GM19099 (cell line): ENCODE measurements at regions not wholly inside any gene's neighbourhood (a gene's known extent, or its start where the extent isn't known, plus 50 kb on each side); places are given as distances from the start of the nearest gene placed in this dataset.

Experiments
- POLR2A ChIP-seq: IDR thresholded peaks from 3 replicates; pipeline ENCODE4 v1.6.1; 2011; ENCODE audit warnings: low read depth; ENCODE audit not compliant: insufficient read length; ENCODE audit errors: extremely low read depth

DNA sequence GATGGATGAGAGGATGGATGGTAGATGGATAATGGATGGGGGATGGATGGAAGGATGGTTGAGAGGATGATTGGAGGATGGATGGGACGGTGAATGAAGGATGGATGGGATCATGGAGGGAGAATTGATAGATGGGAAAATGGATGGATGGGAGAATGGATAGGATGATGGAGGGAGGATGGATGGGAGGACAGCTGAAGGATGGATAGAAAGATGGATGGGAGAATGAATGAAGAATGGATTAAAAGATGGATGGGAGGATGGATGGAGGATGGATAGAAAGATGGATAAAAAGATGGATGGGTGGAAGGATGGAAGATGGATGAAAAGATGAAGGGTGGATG is 218.3 kb upstream of the IER5L start:
- no peak for TF ChIP-seq POLR2A

DNA sequence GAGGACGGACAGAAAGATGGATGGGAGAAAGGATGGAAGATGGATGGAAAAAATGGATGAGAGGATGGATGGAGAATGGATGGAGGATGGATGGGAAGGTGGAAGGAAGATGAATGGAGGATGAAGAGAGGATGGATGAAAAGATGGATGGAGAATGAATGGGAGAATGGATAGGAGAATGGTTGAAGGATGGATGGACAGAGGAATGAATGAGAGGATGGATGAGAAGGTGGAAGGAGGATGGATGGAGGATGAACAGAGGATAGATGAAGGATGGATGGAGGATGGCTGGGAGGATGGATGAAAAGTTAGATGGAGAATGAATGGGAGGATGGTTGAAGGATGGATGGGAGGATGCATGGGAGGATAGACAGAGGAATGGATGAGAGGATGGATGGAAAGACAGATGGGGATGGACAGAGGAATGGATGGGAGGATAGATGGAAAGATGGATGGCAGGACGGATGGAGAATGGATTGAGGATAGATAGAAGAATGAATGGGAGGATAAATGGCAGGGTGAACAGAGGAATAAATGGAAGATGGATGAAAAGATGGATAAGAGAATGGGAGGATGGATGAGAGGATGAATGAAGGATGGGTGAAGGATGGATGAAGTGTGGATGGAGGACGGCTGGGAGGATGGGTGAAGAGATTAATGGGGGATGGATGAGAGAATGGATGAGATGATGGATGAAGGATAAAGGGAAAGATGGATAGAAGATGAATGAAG is 217.7 kb upstream of the IER5L start:
- TF ChIP-seq POLR2A, result no peak

DNA sequence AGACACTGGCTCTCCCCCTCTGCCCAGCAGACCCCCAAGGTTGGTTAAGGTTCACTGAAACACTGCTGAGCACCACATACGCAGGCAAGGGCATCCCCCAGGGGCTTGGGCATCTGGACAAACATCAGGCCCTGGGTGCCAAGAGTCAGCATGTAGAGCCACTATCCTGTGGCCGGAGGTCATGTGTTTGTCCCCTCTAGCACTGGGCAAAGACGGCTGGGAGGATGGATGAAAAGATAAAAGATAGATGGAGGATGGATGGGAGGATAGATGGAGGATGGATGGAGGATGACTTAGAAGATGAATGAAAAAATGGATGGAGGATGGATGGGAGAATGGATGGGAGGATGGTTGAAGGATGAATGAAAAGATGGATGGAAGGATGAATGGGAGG is 216.8 kb upstream of the IER5L start:
- TF ChIP-seq POLR2A, result no peak

DNA sequence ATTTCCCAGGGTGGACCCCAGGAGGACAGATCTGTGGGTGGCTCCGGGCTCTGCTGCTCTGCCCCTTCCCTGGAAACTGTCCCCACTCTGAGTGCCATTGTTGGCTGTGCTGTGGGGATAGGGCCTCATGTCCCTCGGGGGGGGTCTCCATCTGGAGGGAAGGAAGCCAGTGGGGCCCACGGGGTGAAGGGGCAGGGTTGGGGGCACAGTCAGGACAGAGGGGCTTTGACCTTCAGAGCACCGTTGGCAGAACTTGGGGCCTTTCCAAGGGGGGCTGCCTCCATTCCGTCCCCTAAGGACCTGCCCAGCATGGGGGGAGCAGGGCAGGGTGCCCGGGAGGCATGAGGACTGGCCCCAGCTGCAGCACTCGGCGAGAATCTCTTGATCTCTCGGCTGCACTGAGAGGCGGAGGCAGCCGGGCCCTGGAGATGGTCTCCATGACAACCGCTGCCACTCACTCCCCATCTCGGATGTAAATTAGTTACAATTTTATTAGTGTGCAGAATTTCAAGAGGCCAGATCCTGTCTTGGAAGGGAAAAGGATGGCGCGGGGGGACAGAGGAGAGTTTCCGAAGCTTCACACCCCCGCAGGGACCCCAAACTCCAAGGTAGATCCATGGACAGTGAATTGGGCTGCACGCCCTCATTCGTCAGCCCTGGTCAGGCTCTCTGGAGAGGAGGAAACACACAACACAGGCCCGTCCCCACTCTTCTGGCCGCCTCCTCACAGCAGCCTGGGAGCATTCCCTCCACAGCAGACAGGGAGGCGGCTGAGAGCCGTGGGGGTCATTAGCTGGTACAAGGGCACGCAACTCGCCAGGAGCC is 216.2 kb upstream of the IER5L start:
- TF ChIP-seq POLR2A, result no peak

DNA sequence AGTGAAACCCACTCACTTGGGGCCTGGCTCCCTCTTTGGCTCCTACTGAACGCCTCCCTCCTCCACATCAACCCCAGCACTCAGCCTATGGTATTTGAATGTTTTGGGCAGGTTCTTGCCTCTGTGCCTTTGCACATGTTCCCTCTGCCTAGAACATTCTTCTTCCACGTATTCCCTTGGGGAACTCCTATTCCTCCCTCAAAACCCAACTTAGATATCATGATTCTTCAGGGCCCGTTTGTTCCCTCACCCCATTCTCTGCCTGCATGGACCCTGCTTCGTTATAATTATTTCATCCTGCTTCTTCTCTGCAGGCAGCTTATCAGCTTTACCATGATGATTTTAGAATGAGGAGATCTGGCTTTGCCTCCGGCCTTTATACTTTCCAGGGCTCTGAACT is 215.0 kb upstream of the IER5L start:
- no peak for TF ChIP-seq POLR2A

DNA sequence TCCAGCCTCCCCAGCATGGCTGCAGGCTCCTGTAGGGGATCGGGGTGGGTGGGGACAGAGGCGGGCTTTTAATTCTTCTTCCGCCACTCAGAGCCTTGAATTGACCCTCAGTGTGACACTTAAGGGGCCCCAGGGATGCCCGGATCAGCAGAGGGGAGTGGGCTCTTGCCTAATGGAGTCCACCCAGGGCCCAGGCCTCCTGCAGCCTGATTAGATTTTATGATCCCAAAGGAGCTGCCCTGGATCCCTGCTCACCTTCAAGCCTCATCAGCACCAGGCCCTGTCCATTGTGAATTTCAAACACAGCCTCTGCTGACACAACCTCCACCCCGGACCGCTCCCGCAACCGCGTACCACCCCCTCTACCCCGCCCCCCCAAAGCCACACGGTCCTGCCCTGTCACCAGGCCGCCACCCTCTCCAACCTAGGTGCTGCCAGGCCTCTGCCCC is 214.1 kb upstream of the IER5L start:
- no peak for TF ChIP-seq POLR2A

DNA sequence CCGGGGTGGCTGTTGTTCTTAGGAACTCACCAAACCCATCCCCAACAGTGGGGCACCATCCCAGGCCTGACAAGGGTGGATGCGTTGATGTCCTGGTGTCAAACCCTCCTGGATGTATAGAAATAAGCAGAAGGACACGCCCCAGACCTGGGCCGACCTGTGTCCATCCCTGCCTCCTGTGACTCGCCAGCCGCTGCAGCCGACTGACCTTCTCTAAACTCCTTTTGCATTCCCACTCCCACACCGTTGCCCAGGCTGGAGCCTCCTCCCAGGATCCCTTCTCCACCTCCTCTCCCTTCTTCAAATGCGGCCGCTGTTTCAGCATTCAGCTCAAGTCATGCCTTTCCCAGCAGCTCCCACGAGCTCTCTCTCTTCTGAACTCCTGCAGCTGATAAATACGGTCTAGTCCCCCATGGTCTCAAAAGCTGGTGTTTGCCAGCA is 213.2 kb upstream of the IER5L start:
- no peak for TF ChIP-seq POLR2A

DNA sequence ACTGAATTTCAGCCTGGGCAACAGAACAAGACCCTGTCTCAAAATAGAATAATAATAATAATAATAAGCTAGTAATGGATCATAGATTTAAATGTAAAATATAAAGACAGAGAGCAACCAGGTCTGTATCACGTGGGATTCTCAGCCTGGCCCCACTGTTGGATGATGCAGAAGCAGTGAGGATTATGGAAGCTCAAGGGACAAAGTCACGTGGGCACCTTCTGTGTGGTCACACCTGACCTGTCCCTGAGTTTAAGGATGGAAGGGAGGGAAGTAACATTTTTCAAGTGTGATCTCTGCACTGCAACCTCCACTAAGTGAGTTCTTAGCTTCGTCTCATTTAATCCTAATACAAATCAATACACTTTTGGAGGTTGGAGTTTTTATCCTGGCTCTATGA is 212.5 kb upstream of the IER5L start:
- TF ChIP-seq POLR2A, result no peak

DNA sequence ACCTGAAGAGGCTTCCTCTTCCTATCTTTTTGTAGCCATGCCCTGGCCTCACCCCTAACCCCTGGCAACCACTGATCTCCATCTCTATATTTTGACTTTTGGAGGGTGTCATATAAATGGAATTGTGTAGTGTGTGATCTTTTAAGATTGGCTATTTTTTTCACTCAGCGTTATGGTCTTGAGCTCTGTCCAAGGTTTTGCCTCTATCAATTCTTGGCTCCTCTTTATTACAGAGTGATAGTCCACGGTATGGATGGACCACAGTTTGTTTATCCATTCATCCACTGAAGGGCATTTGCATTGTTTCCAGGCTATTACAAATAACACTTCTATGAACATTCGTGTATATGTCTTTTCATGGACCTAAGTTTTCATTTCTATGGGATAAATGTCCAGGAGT is 209.8 kb upstream of the IER5L start:
- TF ChIP-seq POLR2A, result no peak

DNA sequence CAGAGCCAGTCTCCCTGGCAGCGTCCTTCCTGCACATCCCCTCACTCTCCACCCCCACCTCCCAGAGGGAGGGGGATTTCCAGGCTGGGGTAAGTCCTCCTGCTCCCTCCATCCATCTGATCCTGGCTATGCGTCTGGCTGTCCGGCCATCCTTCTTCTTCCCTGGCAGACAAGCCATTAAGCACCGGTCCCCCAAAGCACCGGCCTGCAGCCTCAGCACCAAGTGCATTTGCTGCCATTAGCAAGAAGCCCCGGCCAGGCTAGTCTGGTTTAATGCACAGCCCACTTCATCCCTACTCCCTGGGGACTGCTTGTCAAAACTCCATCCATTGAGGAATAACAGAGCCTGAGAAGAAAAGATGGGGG is 208.7 kb upstream of the IER5L start:
- TF ChIP-seq POLR2A, result no peak

DNA sequence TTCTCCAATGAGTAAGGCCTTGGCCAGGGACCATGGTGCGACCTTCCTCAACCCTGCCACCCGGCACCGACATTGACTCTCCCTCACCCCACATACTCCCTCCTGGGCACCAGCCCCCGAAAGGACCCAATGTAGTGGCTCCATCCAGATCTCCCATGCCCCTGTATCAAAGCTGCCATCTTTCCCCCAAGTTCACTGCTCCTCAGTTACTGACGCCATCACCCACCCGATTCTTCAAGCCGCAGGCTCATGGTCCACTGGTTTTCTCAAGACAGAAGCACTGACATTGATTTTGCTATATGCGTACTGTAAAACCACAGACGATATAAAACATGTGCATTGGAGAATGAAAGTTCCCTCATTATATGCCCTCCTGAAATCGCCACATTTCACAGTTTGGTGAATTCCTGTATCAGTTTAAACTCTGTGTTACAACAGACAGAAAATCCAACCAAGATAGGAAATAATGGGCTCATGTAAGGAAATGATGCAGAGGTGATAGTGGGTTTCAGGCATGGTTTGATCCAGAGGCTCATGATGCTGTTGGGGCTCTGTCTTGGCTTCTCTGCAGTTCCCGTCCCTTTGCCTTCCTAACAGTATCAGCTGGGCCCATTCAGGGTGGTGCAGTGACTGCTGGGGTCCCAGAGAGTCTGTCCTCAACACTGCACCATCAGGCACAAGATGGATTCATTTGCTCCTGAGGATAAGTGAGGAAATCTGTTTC is 207.3 kb upstream of the IER5L start:
- no peak for TF ChIP-seq POLR2A

DNA sequence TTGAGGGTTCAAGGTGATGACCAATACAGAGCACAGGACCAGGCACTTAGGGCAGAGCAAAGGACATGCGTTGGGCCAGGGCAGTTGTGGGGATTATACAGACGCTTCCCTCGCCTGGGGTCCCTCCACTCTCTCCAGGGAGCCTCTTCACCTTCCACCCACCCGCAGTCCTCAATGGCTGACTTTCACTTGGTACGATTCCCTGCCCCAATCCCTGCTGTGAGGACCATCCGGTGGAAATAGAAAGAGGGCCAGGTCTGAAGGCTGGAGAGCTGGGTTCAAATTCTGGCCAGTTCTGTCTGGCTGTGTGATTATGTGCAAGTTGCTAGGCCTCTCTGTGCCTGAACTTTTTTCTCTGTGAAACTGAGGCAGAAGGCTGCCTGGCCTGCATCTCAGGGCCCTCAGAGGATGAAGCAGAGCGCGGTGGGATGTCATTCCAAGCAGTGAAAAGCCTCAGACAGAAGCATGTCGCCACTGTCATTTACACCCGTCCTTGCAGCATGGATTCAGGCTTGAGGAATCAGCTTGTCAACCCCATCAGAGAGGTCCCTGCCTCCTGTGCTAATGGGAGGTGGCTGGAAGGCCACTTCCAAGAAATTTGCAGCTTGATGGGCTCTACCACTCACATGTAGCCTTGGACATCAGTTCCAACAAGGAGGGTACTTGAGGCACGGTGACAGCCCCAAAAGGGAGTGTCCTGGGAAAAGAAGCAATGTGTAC is 206.6 kb upstream of the IER5L start:
- no peak for TF ChIP-seq POLR2A

DNA sequence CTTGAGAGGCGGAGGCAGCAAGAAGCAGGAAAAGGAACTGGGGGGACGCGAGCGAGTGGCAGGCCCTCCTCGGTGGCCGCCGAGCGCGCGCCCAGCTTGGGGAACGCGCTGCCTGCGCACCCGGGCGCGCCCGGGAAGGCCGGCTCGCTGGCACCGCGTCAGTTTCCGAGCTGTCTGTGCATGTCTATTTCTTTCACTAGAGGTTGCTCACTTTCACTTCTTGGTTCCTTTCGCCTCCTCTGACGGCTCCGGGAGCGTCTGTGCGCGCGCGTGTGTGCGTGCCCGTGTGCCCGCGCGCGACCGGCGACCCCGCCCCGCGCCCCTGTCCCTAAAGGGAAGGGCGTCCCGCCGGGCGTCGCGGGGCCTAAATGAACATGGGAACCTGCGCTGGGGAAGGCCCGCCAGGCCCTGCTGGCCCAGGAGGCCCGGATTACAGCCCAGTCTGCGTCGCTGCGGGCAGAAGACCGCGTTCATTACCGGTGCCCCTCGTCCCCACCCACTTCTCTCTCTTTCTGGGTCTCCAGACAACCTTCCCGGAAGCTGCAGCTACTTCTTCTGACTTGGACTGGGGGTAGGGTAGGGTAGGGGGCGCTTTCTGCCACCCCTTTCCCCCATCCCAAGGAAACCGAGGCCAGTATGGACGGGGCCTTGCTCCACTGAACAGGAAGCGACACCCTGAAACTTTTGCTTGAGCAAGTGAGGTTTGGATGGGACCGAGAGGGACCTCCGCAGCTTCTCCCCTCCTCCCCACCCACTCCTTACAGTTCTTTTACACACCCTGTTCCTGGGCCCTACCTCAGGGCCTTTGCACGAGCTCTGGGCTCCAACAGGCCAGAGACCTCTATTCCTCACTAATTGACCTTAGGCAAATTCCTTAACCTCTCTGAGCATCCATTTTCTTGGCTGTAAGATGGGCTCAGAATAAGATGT is 205.8 kb upstream of the IER5L start:
- TF ChIP-seq POLR2A, result no peak

DNA sequence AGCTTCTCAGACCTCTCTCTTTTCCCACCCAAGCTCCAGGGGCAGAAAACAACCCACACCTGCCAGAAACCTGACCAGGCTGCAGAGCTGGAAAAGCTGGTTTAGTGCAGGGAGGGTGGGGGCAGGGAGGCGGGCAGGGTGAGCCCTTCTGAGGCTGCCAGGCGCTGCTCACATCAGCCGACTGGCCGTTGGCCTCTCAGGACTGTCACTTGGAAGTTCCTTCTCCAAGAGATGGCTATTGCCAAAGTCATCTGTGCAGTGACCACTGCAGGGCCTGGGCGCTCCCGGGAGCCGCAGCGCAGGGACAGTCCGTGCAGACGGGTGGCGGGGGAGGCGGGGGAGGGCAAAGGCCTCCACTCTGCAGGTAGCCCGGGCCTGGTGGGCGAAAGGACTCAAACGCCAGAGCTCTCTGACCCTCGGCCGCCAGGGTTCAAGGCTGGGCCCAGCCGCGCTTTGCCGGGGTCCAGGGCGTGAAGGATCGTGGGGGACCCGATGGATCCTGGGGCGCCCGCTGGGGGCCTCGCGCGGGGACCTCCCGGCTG is 205.0 kb upstream of the IER5L start:
- TF ChIP-seq POLR2A, result no peak

DNA sequence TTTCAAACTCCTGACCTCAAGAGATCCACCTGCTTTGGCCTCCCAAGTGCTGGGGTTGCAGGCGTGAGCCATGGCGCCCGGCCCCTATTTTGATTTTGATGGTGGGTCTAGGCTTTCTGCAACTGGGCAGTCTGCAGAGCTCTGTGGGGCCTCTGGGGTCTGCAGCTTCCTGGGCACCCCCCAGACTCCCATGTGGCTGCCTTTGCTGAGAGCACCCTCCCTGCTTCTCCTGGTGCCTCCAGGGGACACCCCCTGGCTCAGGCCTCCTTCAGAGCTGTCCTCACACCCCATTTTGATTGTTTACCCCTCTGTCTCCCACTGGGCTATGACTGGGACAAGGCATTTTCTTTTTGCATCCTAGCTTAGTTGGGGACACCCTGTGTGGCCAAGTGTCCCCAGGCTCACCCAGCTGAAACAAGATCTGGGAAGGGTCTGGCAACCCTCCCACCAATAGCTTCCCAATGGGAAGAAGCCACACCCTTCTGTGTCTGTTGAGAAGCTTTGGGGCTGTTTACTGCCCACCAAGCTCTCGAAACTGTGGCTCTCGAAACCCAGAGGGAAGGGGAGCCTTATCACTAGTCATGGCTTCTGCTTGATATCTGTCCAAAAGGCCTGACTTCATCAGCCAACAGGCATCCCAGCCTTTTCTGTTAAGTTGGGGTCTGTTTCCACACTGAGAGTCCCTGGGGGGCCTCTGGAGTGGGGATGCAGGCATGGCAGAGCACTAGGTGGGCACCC is 204.4 kb upstream of the IER5L start:
- TF ChIP-seq POLR2A, result no peak
